BLaER1 treated with 17β-estradiol and CSF1 and Interleukin-3, amounts not matched to agents 10 nM and 100 nM (cell line): ENCODE measurements at regions not wholly inside any gene's neighbourhood (a gene's known extent, or its start where the extent isn't known, plus 50 kb on each side); places are given as distances from the start of the nearest gene placed in this dataset.

Experiments
- H3K27ac ChIP-seq, 11 experiments: shearing (Covaris generic); formaldehyde crosslinking; 2 replicates each; pipeline ENCODE4 v1.8.1; 2022
- H3K27me3 ChIP-seq, 11 experiments: shearing (Covaris generic); formaldehyde crosslinking; 2 replicates each; pipeline ENCODE4 v1.8.1; 2022
- H3K36me3 ChIP-seq, 11 experiments: shearing (Covaris generic); formaldehyde crosslinking; 2 replicates each; pipeline ENCODE4 v1.8.1; 2022
- H3K4me1 ChIP-seq, 10 experiments: shearing (Covaris generic); formaldehyde crosslinking; 2 replicates each; pipeline ENCODE4 v1.8.1; 2022
- H3K4me2 ChIP-seq, 11 experiments: shearing (Covaris generic); formaldehyde crosslinking; 2 replicates each; pipeline ENCODE4 v1.8.1; 2022
- H3K4me3 ChIP-seq, 10 experiments: shearing (Covaris generic); formaldehyde crosslinking; 2 replicates each; pipeline ENCODE4 v1.8.1; 2022
- H3K9ac ChIP-seq, 11 experiments: shearing (Covaris generic); formaldehyde crosslinking; 2 replicates each; pipeline ENCODE4 v1.8.1; 2022
- H3K9me3 ChIP-seq, 11 experiments: shearing (Covaris generic); formaldehyde crosslinking; replicated peaks in 1 of 11; 2 replicates each; pipeline ENCODE4 v1.8.1; 2022
- H4K20me1 ChIP-seq, 11 experiments: shearing (Covaris generic); formaldehyde crosslinking; 2 replicates each; pipeline ENCODE4 v1.8.1; 2022
- Cebpa-rat ChIP-seq, 11 experiments: shearing (Covaris generic); IDR thresholded peaks; 2 replicates each; pipeline ENCODE4 v1.8.1; 2022

DNA sequence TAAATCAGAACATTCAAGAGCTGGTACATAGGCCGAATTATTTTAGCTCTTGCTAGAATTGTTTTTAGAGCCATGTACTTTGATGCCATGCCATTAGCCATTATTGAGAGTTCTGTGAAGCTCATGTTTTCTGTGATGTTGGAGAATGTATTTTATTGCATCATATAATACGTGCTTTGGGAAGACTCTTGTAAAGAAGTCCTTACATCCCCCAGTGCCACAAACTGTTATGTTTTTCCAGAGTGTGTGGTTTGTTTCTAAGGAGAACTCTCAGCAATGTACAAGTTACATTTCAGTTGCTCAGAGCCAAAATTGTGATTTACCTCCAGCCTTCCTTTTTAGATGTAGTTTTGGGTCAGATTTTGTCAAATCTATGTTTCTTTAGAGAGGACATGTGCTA lies 148.6 kb downstream of the HAUS1 start:
- no peak overlapping the region for H3K9ac ChIP-seq
- H3K36me3 ChIP-seq: peaks cover 34 to 72% (median 47%) of the 10 kb centered on the region in 11 experiments; a peak in 21 of 22 replicates
- no peak overlapping the region for H3K27ac ChIP-seq
- TF ChIP-seq Cebpa-rat (IDR thresholded peaks at IDR 0.05): no peak
- peaks cover 27 to 39% (median 31%) of the 10 kb centered on the region in 10 experiments for H3K4me1 ChIP-seq
- H3K4me2 ChIP-seq: no peak overlapping the region
- H4K20me1 ChIP-seq: peaks cover 0 to 11% (median 0%) of the 10 kb centered on the region in 11 experiments; a peak in 7 of 22 replicates
- no peaks in the 10 kb centered on the region for H3K27me3 ChIP-seq
- no peak overlapping the region for H3K4me3 ChIP-seq
- no peaks in the 10 kb centered on the region for H3K9me3 ChIP-seq

DNA sequence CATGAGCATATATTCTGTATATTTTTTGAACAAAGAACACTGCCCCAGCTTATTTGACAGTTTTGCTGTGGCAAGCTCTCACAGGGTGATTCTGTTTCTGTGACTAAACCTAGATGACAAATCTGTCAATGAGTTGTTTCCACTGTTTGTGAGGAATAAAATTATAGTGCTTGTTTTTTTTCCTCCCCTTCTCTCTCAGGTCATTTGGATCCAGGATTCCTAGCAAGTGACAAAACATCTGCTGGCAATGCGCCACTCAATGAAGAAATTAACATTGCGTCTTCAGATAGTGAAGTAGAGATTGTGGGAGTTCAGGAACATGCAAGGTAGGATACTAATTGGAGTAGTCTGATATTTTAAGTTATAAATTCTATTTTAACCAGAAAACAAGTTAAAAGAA lies 149.3 kb downstream of the HAUS1 start:
- Histone ChIP-seq H3K4me3 (no peak overlapping the region), H3K4me1 (peaks cover 26 to 32% (median 29%) of the 10 kb centered on the region in 10 experiments), H3K9ac (no peak overlapping the region), H4K20me1 (peaks cover 0 to 17% (median 0%) of the 10 kb centered on the region in 11 experiments; a peak in 8 of 22 replicates), H3K36me3 (peaks cover 34 to 72% (median 50%) of the 10 kb centered on the region in 11 experiments; a peak in 21 of 22 replicates), H3K27ac (no peak overlapping the region), H3K9me3 (no peaks in the 10 kb centered on the region), H3K27me3 (no peaks in the 10 kb centered on the region), H3K4me2 (no peak overlapping the region)
- TF ChIP-seq Cebpa-rat (IDR thresholded peaks at IDR 0.05): no peak

DNA sequence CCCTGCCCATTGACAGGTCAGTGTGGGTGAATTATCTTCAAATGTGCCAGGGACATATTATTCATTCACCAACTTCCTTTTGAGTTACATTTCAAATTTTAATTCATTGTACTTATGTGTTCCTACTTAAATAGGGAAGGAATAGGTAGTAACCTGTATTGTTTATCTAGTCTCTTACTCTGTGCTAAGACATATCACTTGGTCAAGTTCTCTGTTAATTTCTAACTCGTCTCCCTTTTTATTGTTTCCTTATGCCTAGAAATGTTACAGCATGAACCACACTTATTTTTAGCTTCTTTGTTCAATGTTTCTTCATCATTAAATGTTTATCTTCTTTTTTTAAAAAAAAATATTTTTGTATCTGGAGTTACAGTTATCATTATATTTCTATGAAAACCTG lies 151.9 kb downstream of the HAUS1 start:
- H3K4me1 ChIP-seq: peaks cover under 1 to 8% (median 3%) of the 10 kb centered on the region in 10 experiments
- TF ChIP-seq Cebpa-rat (IDR thresholded peaks at IDR 0.05): no peak

DNA sequence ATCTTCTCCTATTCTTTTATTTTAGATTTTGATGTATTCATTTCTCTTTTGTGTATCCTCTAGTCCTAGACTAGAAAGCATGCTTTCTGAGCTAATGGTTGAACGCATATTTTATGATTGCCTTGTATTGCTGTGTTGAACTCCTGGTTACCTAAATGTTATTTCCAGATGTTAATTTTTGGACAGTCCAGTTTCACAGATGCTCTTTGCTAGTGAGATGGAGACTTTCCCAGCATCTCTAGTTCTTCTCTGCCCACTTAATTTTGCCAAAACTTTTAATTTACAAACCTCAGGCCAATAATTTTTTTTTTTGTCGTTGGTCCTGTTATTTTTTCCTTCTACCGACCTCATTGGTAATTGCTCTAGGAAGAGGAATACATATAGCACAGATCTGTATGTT lies 153.2 kb downstream of the HAUS1 start:
- no peak for TF ChIP-seq Cebpa-rat (IDR thresholded peaks at IDR 0.05)
- no peak overlapping the region for H3K4me3 ChIP-seq
- no peak overlapping the region for H3K4me2 ChIP-seq
- H3K27ac ChIP-seq: no peak overlapping the region
- H3K36me3 ChIP-seq: peaks cover 36 to 93% (median 53%) of the 10 kb centered on the region in 11 experiments
- H3K4me1 ChIP-seq: no peaks in the 10 kb centered on the region
- H4K20me1 ChIP-seq: peaks cover 0 to 37% (median 0%) of the 10 kb centered on the region in 11 experiments; a peak in 4 of 22 replicates
- no peaks in the 10 kb centered on the region for H3K27me3 ChIP-seq
- H3K9me3 ChIP-seq: no peaks in the 10 kb centered on the region
- H3K9ac ChIP-seq: no peak overlapping the region

More for the DNA sequence above, 151.9 kb downstream of the HAUS1 start:
- Histone ChIP-seq H3K9me3 (no peaks in the 10 kb centered on the region), H3K36me3 (peaks cover 34 to 90% (median 51%) of the 10 kb centered on the region in 11 experiments), H3K27me3 (no peaks in the 10 kb centered on the region), H4K20me1 (peaks cover 0 to 27% (median 0%) of the 10 kb centered on the region in 11 experiments; a peak in 4 of 22 replicates), H3K4me2 (no peak overlapping the region), H3K9ac (no peak overlapping the region), H3K27ac (no peak overlapping the region), H3K4me3 (no peak overlapping the region)

DNA sequence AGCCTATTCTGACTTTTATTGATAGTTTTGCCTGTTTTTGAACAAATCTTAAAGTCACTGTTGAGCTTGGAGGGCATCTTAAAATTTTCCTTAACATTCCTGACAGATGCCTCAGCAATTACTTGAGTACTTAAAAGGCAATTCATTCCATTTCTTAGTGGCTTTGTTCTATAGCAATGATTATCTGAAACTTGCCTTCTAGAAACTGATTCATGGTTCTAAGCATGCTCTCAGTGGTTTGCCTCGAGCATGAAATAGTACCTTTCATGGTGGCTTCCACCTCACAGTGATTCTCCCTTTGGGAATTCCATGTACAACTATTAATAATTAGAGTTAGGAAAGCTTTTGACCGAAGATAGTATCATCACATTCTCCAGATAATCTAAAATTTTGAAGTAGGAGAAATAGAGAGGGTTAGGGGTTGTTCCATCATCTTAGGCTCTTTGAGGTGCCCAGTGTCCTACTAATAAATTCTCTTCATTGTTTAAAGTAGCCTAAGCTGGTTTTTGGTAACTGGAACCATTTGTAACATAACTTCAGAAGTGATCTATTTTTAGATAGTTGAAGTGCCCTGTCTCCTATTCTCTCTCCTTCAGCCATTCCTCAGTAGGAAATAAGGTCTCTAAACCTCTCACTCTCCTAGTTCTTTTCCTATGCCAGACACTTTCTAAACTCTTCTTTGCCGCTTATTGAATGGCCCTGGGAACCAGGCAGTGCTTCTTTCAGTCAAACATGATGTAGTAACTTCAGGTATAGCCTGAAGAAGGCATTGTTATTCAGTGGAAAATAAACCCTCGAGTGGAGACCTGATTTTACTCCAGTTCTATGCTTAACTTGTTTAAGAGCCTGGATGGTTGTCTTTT lies 156.1 kb downstream of the HAUS1 start:
- H3K4me1 ChIP-seq: no peaks in the 10 kb centered on the region
- no peak overlapping the region for H3K9ac ChIP-seq
- no peak overlapping the region for H3K4me3 ChIP-seq
- no peaks in the 10 kb centered on the region for H3K27me3 ChIP-seq
- TF ChIP-seq Cebpa-rat (IDR thresholded peaks at IDR 0.05): no peak
- H3K4me2 ChIP-seq: no peak overlapping the region
- H3K27ac ChIP-seq: no peak overlapping the region
- peaks cover 0 to 40% (median 0%) of the 10 kb centered on the region in 11 experiments; a peak in 5 of 22 replicates for H4K20me1 ChIP-seq
- H3K9me3 ChIP-seq: no peaks in the 10 kb centered on the region
- H3K36me3 ChIP-seq: peaks cover 44 to 93% (median 65%) of the 10 kb centered on the region in 11 experiments

DNA sequence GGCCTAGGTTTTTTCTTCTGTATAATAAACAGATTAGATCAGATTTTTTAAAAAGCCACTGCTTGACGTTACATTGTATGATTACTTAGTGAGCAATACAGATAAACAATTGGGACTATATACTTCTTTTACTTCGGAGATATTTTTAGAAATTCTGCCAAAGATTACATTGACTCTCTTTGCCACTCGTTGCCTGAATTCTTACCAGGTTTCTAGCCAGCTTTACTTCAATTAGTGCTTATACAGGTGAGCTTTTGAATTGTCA lies 156.6 kb downstream of the HAUS1 start:
- no peak for TF ChIP-seq Cebpa-rat (IDR thresholded peaks at IDR 0.05)
- no peaks in the 10 kb centered on the region for H3K4me1 ChIP-seq
- no peaks in the 10 kb centered on the region for H3K27me3 ChIP-seq
- H3K9me3 ChIP-seq: no peaks in the 10 kb centered on the region
- peaks cover 0 to 40% (median 0%) of the 10 kb centered on the region in 11 experiments; a peak in 5 of 22 replicates for H4K20me1 ChIP-seq
- peaks cover 48 to 93% (median 65%) of the 10 kb centered on the region in 11 experiments for H3K36me3 ChIP-seq
- no peak overlapping the region for H3K4me3 ChIP-seq
- no peak overlapping the region for H3K9ac ChIP-seq
- no peak overlapping the region for H3K4me2 ChIP-seq
- H3K27ac ChIP-seq: no peak overlapping the region

DNA sequence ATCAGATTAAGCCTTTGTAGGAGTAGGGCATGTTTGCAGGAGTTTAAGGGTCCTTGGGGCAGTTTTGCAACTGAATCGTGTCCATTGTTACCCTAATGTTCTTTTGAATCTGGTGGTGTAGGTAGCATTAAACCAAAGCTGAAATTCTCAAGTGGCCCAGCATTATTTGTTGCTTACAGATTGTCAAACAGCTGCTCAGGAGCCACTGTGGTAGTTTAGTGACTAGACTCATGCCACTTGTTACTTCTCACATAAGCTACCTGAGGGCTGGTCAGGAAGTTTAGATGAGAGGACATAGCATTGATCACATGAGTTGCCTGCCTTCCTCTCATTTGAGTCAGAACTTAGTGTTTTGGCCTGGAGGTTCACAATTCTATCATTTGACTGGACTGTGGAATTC lies 157.6 kb downstream of the HAUS1 start:
- H3K36me3 ChIP-seq: peaks cover 41 to 93% (median 64%) of the 10 kb centered on the region in 11 experiments
- H3K27ac ChIP-seq: no peak overlapping the region
- no peak overlapping the region for H3K9ac ChIP-seq
- no peak overlapping the region for H3K4me2 ChIP-seq
- TF ChIP-seq Cebpa-rat (IDR thresholded peaks at IDR 0.05): no peak
- no peaks in the 10 kb centered on the region for H3K27me3 ChIP-seq
- peaks cover 0 to 40% (median 0%) of the 10 kb centered on the region in 11 experiments; a peak in 5 of 22 replicates for H4K20me1 ChIP-seq
- H3K4me1 ChIP-seq: no peaks in the 10 kb centered on the region
- H3K4me3 ChIP-seq: no peak overlapping the region
- no peaks in the 10 kb centered on the region for H3K9me3 ChIP-seq

DNA sequence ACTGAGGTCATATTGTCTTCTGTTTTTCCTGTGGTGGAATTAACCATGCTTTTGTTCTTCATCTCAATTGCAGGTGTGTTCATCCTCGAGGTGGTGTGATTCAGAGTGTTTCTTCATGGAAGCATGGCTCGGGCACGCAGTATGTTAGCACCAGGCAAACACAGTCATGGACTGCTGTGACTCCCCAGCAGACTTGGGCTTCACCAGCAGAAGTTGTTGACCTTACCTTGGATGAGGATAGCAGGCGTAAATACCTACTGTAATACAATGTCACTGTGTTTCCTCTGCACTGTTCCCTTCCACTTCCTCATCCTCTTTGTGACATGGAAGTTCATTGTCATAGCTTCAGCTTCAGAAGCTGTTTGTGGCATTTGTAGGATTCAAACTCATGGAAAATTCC lies 158.7 kb downstream of the HAUS1 start:
- H3K9me3 ChIP-seq: no peaks in the 10 kb centered on the region
- H3K4me3 ChIP-seq: no peak overlapping the region
- TF ChIP-seq Cebpa-rat (IDR thresholded peaks at IDR 0.05): no peak
- no peaks in the 10 kb centered on the region for H3K27me3 ChIP-seq
- H3K4me1 ChIP-seq: no peaks in the 10 kb centered on the region
- no peak overlapping the region for H3K9ac ChIP-seq
- H3K27ac ChIP-seq: no peak overlapping the region
- peaks cover 42 to 93% (median 65%) of the 10 kb centered on the region in 11 experiments for H3K36me3 ChIP-seq
- H4K20me1 ChIP-seq: peaks cover 0 to 40% (median 0%) of the 10 kb centered on the region in 11 experiments; a peak in 5 of 22 replicates
- H3K4me2 ChIP-seq: no peak overlapping the region

DNA sequence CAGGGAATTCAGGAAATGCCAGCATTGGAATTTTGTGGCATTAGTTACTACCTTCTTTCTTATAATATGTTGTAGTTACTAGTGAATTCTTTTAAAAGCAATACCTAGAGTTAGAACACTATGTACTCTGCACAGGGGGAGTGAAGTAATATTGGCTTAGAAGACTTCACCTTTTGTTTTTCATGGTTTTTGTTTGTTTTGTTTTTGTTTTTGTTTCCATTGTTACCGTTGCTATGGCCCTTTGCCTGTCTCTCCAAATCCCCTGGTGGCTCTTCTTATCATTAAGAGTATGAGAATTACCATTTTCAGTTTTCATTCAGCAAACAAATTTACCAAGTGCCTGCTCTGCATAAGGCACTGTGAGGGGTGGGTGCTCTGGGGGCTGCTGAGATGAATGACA lies 160.1 kb downstream of the HAUS1 start:
- no peaks in the 10 kb centered on the region for H3K4me1 ChIP-seq
- TF ChIP-seq Cebpa-rat (IDR thresholded peaks at IDR 0.05): no peak
- H3K27ac ChIP-seq: no peak overlapping the region
- H3K9me3 ChIP-seq: no peaks in the 10 kb centered on the region
- no peaks in the 10 kb centered on the region for H3K27me3 ChIP-seq
- H3K36me3 ChIP-seq: peaks cover 41 to 96% (median 68%) of the 10 kb centered on the region in 11 experiments
- H3K4me2 ChIP-seq: no peak overlapping the region
- peaks cover 0 to 32% (median 0%) of the 10 kb centered on the region in 11 experiments; a peak in 5 of 22 replicates for H4K20me1 ChIP-seq
- H3K9ac ChIP-seq: no peak overlapping the region
- no peak overlapping the region for H3K4me3 ChIP-seq
